IPS-NIHi7 (cell line): ENCODE measurements at regions not wholly inside any gene's neighbourhood (a gene's known extent, or its start where the extent isn't known, plus 50 kb on each side); places are given as distances from the start of the nearest gene placed in this dataset.

Experiments
- DNase-seq: peaks from one replicate; pipeline ENCODE4 v3.0.0; 2012; ENCODE audit warnings: mixed read lengths; ENCODE audit errors: extremely low spot score

DNA sequence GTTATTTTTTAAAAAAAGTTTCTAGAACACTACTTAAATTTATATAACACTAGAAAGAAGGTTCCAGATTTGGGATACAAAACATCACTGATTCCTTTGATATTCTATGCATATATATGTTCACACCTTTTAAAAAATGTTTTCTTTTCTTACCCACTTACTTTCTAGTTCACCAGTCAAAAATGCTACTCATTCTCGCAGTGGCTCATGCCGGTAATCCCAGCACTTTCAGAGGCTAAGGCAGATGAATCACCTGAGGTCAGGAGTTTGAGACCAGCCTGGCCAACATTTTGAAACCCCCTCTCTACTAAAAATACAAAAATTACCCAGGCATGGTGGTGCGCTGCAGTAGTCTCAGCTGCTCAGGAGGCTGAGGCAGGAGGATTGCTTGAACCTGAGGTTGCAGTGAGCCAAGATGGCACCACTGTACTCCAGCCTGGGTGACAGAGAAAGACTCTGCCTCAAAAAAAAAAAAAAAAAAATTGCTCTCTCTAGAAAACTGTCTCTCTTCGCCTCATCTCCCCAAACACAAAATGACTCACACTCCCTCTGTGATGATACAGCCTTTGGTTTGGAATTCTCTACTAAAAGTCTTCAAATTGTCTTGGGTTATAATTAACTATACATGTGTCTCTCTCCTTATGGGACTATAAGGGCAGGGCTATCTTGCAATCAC is 52.6 kb upstream of the TGFBR2 start:
- no peak for DNase-seq

DNA sequence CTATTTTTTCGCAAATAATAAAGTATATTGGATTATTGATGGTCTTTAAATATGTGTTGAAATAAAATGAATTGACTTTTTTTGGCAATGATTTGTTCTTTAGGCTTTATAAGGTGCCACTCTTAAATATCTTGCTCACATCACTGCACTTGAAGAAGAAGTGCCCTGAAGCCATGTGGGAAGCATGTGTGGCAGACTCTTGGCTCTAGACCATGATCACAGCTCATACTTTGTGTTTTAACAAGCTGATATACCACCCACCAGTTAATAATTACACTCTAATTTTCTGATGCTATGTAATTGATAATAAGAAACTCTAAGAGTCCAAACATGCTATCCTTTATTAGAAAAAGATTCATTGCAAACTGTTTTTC is 52.1 kb upstream of the TGFBR2 start:
- DNase-seq, result no peak

DNA sequence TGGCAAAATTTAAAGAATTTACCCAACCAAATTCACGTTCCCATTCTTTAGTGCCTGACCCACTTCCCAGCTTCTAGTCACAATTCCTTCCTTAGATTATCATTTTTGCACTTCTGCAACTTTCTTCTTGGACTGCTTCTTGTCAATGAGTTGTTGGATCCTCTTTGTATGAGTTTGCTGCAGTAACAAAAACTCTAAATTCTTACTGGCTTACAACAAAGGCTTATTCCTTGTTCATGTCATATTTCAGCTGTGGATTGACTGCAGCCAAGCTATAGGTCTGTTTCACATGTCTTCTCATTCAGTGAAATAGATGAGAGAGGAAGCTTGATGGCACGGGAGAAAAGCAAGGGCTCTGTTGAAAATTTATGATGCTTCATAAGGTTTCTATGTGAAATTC is 50.4 kb upstream of the TGFBR2 start:
- no peak for DNase-seq
